ENCODE measurements at regions not wholly inside any gene's neighbourhood (a gene's known extent, or its start where the extent isn't known, plus 50 kb on each side); places are given as distances from the start of the nearest gene placed in this dataset.

DNA sequence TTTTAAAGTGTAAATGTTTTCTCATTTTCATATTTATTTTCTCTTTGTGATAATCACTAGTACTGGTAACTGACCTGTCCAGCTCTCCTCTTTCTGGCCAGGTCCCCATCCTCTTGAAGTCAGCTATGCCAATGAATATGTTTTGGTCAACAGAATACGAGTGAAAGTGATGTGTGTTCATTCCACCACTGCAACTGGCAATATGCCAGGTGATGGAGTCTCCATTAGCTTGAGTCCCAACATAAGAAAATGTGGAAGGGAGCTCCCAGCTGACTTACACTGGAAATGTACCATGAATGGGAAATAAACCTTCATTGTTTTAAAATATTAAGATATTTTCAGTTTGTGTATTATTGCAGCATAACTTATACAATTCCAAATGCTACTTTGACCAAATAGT lies 75.8 kb downstream of the CCDC34 start:
- DNase-seq = no peak

- no peak for DNase-seq
Measured at GRCh38 chr11:27285761-27286160, 77.3 kb downstream of the CCDC34 start.

DNA sequence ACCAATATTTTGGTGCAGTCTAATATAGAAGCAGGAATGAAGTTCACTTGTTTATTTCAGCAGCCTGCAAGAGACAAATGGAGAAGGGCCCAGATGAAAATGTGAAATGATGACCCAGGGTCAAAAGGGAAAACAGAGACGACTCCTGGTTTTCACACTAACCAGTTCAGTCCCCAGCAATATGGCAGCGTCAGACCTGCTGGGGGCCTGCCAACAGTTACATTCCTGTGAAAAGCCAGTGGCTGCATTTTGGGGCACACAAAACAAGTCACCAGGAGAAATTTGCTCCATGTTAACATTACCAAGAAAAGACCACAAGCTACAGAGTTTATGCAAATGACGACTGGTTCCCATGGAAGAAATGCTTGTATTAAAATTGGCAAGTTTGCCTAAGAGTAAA lies 80.2 kb downstream of the CCDC34 start:
- DNase-seq = no peak

GRCh38 chr11:27281740-27282590 lies 81.0 kb downstream of the CCDC34 start:
- no peak for DNase-seq

DNA sequence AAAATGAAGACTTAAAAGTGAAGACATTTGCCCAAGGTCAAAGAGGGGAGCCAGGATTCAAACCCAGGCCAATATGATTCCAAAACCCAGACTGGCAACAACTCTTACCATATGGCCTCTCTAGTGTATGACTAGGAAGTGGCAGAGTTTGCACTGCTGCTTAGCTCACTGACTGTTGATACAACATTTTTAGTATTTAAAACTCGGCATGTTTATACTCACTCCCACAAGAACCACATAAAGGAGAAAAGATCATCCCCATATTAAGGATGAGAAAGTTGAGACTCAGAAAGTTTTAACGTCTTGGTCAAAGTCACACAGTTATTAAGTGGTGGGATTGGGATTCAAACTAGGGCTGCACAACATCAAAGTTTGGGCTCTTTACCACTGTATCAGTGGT lies 81.7 kb downstream of the CCDC34 start:
- no peak for DNase-seq

DNA sequence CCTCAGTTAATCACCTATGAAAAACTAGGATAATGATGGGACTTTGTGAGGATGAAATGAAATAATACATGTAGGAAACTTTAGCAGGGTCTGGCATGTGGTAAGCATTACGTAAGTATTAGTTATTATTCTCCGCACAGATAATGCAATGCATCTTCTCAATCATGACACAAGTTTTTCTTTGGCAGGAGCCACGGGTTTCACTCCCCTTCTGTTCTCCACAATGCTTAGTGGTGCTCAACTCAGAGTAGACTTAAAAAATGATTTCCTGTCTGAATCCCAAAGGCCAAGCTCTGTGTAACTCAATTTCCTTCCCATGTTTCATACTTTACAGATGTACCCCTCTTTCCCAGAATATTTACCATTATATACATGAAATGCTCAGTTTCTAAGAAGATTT lies 82.9 kb downstream of the CCDC34 start:
- no peak for DNase-seq

DNA sequence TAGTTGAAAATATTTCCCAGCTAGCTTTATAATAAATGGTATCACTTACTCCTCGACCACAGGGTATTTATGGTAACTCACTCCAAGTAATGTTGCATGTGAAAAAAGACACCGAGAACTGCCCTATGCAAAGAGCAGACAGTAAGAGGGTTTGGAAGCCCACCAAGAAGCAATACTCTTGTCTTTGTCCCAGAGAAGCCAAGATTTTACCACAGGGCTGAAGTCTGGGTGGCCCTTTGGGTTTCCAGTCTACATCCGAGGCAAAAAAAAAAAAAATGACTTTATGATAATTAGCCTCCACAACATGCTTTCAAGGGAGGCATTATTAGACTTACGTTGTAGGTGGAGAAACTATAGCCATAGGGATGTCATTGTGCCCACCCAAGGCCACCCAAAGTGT lies 83.6 kb downstream of the CCDC34 start:
- no peak for DNase-seq

GRCh38 chr11:27277843-27278242 lies 85.2 kb downstream of the CCDC34 start:
- DNase-seq = no peak

GRCh38 chr11:27276141-27276540 lies 86.9 kb downstream of the CCDC34 start:
- no peak for DNase-seq

DNA sequence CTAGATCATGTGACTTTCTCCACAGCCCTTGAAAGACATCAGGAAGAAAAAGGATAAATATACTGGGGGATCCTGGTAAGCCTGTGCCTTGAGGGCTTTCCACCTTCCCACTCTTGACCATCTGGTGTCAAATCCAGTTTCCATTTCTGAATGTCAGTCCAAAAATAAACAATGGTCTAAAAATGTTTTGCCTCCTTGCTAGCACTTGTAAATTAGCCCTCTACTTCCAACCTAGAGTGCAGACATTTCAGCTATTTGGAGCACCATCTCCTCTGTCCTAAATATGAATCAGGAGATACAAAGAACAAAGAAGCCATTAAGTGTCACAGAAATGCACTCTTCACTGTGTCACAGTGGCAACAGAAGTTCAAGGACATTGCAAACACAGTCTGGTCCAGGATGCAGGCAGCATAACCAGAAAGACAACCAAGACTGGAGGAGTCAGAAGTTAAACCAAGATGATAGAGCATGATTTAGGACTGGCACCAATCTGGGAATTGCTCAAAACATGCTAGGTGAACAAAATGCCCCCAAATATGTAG lies 88.1 kb downstream of the CCDC34 start:
- no peak for DNase-seq

- DNase-seq = no peak
Measured at GRCh38 chr11:27266125-27266524, 96.9 kb downstream of the CCDC34 start.

GRCh38 chr11:27263986-27264385 lies 99.0 kb downstream of the CCDC34 start:
- no peak for DNase-seq

- DNase-seq = no peak
Measured at GRCh38 chr11:27263046-27263445, 100.0 kb downstream of the CCDC34 start.

DNA sequence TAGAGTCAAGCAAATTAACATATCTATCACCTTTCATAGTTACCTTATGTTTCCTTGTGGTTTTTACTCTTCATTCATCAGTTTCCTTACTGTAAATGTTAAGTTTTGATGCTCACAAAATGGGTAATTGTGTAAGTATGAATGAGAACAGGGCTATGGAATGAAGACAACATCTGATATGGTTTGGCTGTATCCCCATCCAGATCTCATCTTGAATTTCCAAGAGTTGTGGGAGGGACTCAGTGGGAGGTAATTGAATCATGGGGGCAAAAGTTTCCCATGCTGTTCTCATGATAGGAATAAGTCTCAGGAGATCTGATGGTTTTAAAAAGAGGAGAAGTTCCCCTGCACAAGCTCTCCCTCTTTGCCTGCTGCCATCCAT lies 107.6 kb downstream of the CCDC34 start:
- no peak for DNase-seq

DNA sequence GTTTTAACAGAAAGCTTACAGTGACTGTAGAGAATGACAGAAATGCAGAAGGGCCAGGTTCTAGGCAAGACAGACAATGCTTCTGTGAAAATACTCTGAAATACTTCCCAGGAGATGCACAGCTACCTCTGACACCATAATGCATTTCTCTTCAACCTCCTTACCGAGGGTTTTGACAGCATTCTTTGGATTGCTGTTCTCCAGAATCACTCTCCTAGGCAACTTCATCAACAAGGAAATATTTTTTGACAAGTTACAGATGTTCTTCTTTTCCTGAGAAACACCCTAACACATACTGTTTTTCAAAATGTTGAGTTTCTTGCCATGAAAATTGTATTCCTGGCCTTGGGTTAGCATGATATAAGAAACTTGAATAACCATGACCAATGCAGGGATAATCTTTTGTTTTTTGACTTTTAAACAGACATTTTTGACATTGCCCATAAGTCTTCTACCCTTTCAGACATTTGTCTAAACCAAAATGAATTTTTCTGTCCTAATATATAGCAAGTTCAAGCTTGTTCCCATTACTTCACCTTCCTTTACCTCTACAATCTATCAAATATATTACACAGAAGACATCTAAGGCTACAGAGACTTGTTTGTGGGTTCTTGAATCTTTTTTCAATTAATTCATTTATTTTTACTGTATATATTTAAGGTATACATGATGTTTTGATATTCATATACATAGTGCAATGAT lies 108.1 kb downstream of the CCDC34 start:
- DNase-seq = no peak

GRCh38 chr11:27253224-27253623 lies 109.8 kb downstream of the CCDC34 start:
- DNase-seq = no peak

DNA sequence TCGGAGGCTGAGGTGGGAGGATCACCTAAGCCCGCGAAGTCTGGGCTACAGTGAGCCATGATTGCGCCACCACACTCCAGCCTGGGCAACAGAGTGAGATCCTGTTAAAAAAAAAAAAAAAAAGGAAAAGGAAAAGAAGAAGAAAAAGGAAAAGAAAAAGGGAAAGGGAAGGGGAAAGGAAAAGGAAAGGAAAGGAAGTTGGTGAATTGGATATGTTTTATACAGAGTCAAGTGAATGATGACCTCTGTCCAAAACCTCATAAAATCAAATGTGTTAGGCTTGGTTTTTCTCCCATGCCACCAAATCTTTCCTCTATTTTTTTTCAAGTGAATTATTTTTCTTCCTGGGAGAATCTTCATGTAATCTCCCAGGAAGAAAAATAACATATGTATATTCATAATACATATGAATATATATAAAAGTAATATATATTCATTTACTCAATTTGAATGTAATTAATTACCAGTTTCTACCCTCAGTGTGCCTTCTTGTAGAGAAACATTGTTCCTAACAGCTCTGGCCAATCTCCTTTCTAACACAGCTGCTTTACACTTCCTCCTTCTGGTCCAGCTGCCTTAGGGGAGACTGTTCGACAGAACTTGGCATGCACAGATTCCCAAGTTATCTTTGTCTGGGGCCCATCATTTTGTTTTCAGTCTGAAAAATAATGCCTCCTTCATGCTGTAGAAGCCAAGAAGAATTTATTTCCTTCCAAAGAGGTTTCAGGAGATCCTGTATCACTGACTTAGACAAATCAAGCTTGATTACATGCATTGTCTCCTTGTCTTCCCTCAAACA lies 111.9 kb downstream of the CCDC34 start:
- DNase-seq = no peak

GRCh38 chr11:27248576-27249509 lies 114.2 kb downstream of the CCDC34 start:
- no peak for DNase-seq

- no peak for DNase-seq
Measured at GRCh38 chr11:27247660-27248059, 115.4 kb downstream of the CCDC34 start.

- no peak for DNase-seq
Measured at GRCh38 chr11:27246925-27247324, 116.1 kb downstream of the CCDC34 start.

GRCh38 chr11:27244900-27245299 lies 118.1 kb downstream of the CCDC34 start:
- no peak for DNase-seq

- DNase-seq = no peak
Measured at GRCh38 chr11:27242591-27242990, 120.4 kb downstream of the CCDC34 start.
